BLaER1 treated with 17β-estradiol and CSF1 and Interleukin-3, amounts not matched to agents 10 nM and 100 nM (cell line): ENCODE measurements at regions not wholly inside any gene's neighbourhood (a gene's known extent, or its start where the extent isn't known, plus 50 kb on each side); places are given as distances from the start of the nearest gene placed in this dataset.

Experiments used
- H3K27ac ChIP-seq, 11 experiments: shearing (Covaris generic); formaldehyde crosslinking; 2 replicates each; pipeline ENCODE4 v1.8.1; 2022
- H3K27me3 ChIP-seq, 11 experiments: shearing (Covaris generic); formaldehyde crosslinking; 2 replicates each; pipeline ENCODE4 v1.8.1; 2022
- H3K36me3 ChIP-seq, 11 experiments: shearing (Covaris generic); formaldehyde crosslinking; 2 replicates each; pipeline ENCODE4 v1.8.1; 2022
- H3K4me1 ChIP-seq, 10 experiments: shearing (Covaris generic); formaldehyde crosslinking; 2 replicates each; pipeline ENCODE4 v1.8.1; 2022
- H3K4me2 ChIP-seq, 11 experiments: shearing (Covaris generic); formaldehyde crosslinking; 2 replicates each; pipeline ENCODE4 v1.8.1; 2022
- H3K4me3 ChIP-seq, 10 experiments: shearing (Covaris generic); formaldehyde crosslinking; 2 replicates each; pipeline ENCODE4 v1.8.1; 2022
- H3K9ac ChIP-seq, 11 experiments: shearing (Covaris generic); formaldehyde crosslinking; 2 replicates each; pipeline ENCODE4 v1.8.1; 2022
- H3K9me3 ChIP-seq, 11 experiments: shearing (Covaris generic); formaldehyde crosslinking; replicated peaks in 1 of 11; 2 replicates each; pipeline ENCODE4 v1.8.1; 2022
- H4K20me1 ChIP-seq, 11 experiments: shearing (Covaris generic); formaldehyde crosslinking; 2 replicates each; pipeline ENCODE4 v1.8.1; 2022
- Cebpa-rat ChIP-seq, 11 experiments: shearing (Covaris generic); IDR thresholded peaks; 2 replicates each; pipeline ENCODE4 v1.8.1; 2022

- Histone ChIP-seq H3K4me2 (no peak overlapping the region), H3K9me3 (no peaks in the 10 kb centered on the region), H3K27ac (no peak overlapping the region), H3K36me3 (no peaks in the 10 kb centered on the region), H4K20me1 (no peaks in the 10 kb centered on the region), H3K27me3 (no peaks in the 10 kb centered on the region), H3K4me1 (no peaks in the 10 kb centered on the region), H3K4me3 (no peak overlapping the region), H3K9ac (no peak overlapping the region)
- no peak for TF ChIP-seq Cebpa-rat (IDR thresholded peaks at IDR 0.05)
Measured at GRCh38 chr4:61086357-61086756, 113.8 kb upstream of the ADGRL3 start.

GRCh38 chr4:61086979-61087378, 113.1 kb upstream of the ADGRL3 start:
- Histone ChIP-seq H4K20me1 (no peaks in the 10 kb centered on the region), H3K27ac (no peak overlapping the region), H3K4me3 (no peak overlapping the region), H3K9me3 (no peaks in the 10 kb centered on the region), H3K27me3 (no peaks in the 10 kb centered on the region), H3K36me3 (no peaks in the 10 kb centered on the region), H3K4me2 (no peak overlapping the region), H3K4me1 (no peaks in the 10 kb centered on the region), H3K9ac (no peak overlapping the region)
- TF ChIP-seq Cebpa-rat (IDR thresholded peaks at IDR 0.05), result no peak

GRCh38 chr4:61094854-61095598, 105.1 kb upstream of the ADGRL3 start:
- Histone ChIP-seq H3K36me3 (no peaks in the 10 kb centered on the region), H3K4me3 (no peak overlapping the region), H3K27me3 (no peaks in the 10 kb centered on the region), H3K9me3 (no peaks in the 10 kb centered on the region), H3K27ac (no peak overlapping the region), H4K20me1 (no peaks in the 10 kb centered on the region), H3K4me1 (peaks cover 0 to 9% (median 0%) of the 10 kb centered on the region in 10 experiments; a peak in 4 of 20 replicates), H3K9ac (no peak overlapping the region), H3K4me2 (peak overlapping the region in 2 of 11 experiments; percentile 33 to 48; a peak in 5 of 22 replicates)
- TF ChIP-seq Cebpa-rat (IDR thresholded peaks at IDR 0.05), result no peak

- no peak for TF ChIP-seq Cebpa-rat (IDR thresholded peaks at IDR 0.05)
- Histone ChIP-seq H3K9me3 (peaks cover 0 to 6% (median 0%) of the 10 kb centered on the region in 11 experiments; a peak in 1 of 22 replicates), H3K4me3 (no peak overlapping the region), H4K20me1 (no peaks in the 10 kb centered on the region), H3K4me1 (no peaks in the 10 kb centered on the region), H3K4me2 (no peak overlapping the region), H3K27me3 (no peaks in the 10 kb centered on the region), H3K9ac (no peak overlapping the region), H3K27ac (no peak overlapping the region), H3K36me3 (no peaks in the 10 kb centered on the region)
Measured at GRCh38 chr4:61128682-61129081, 71.4 kb upstream of the ADGRL3 start.

GRCh38 chr4:61129971-61130370, 70.2 kb upstream of the ADGRL3 start:
- TF ChIP-seq Cebpa-rat (IDR thresholded peaks at IDR 0.05), result no peak
- no peaks in the 10 kb centered on the region for H3K4me1 ChIP-seq
- H3K27me3 ChIP-seq, result no peaks in the 10 kb centered on the region
- no peak overlapping the region for H3K4me3 ChIP-seq
- H4K20me1 ChIP-seq, result no peaks in the 10 kb centered on the region
- H3K27ac ChIP-seq, result no peak overlapping the region
- H3K36me3 ChIP-seq, result no peaks in the 10 kb centered on the region
- no peak overlapping the region for H3K4me2 ChIP-seq
- H3K9me3 ChIP-seq, result peaks cover 0 to 6% (median 0%) of the 10 kb centered on the region in 11 experiments; a peak in 1 of 22 replicates
- H3K9ac ChIP-seq, result no peak overlapping the region

GRCh38 chr4:61143461-61143860, 56.7 kb upstream of the ADGRL3 start:
- H3K27ac ChIP-seq, result no peak overlapping the region

GRCh38 chr4:61149278-61149677, 50.8 kb upstream of the ADGRL3 start:
- no peak overlapping the region for H3K9ac ChIP-seq
- H3K4me3 ChIP-seq, result no peak overlapping the region
- no peaks in the 10 kb centered on the region for H3K27me3 ChIP-seq
- no peaks in the 10 kb centered on the region for H3K9me3 ChIP-seq
- no peaks in the 10 kb centered on the region for H4K20me1 ChIP-seq
- no peak for TF ChIP-seq Cebpa-rat (IDR thresholded peaks at IDR 0.05)
- no peak overlapping the region for H3K27ac ChIP-seq
- H3K4me1 ChIP-seq, result no peaks in the 10 kb centered on the region
- no peaks in the 10 kb centered on the region for H3K36me3 ChIP-seq
- no peak overlapping the region for H3K4me2 ChIP-seq

More at GRCh38 chr4:61143461-61143860, 56.7 kb upstream of the ADGRL3 start:
- Histone ChIP-seq H3K9me3 (no peaks in the 10 kb centered on the region), H4K20me1 (no peaks in the 10 kb centered on the region), H3K4me3 (no peak overlapping the region), H3K9ac (no peak overlapping the region), H3K4me1 (no peaks in the 10 kb centered on the region; a peak in 1 of 20 replicates), H3K36me3 (no peaks in the 10 kb centered on the region), H3K27me3 (no peaks in the 10 kb centered on the region), H3K4me2 (no peak overlapping the region)
- no peak for TF ChIP-seq Cebpa-rat (IDR thresholded peaks at IDR 0.05)
